Left cardiac atrium (tissue), 4 donors: ENCODE measurements at regions not wholly inside any gene's neighbourhood (a gene's known extent, or its start where the extent isn't known, plus 50 kb on each side); places are given as distances from the start of the nearest gene placed in this dataset.

Experiments used
- ATAC-seq, 2 donors: fragments of 200-7000 bp; cut with Tn5 transposase; one replicate each; pipeline ENCODE4 v1.9.1; 2020; ENCODE audit warnings: mild to moderate bottlenecking in 2 of 2, moderate library complexity in 2 of 2
- DNase-seq: peaks from one replicate; pipeline ENCODE4 v3.0.0-alpha.2; 2020
- intact Hi-C, 2 donors: fragments of 100-400 bp; cut with DNase I; formaldehyde crosslinking; loops; one replicate each; pipeline versions ENCODE4 v1.14.1 to v1.15.1; 2022 to 2023
- donor health status: DM: no; HTN: yes; CAD: no.
- donor health status: DM: no; HTN: yes; CAD: no; lungs with severe emphysema.
- donor health status: DM: yes; HTN: yes; CAD: no.
- donor health status: Dilated cardiomyopathy.

DNA sequence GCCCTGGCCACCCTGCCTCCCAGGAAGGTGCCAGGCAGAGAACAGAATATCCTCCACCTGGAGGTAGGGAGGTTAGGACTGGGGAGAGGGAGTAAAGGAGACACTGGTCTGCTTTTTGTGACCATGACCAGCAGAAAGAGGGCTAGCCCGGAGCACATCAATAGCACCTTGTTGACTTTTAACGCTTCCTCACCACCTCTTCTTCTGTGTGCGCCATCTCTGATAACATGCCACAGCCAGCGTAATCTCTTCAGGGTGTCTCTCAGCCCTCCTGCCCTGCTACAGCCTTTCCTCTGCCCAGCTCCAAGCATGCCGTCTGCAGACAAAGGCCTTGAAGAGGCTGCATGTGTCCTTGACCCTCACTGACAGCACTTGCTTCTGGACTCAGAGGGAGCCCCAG lies 50.9 kb upstream of the GJA5 start:
- peak; percentile 44 for DNase-seq
- peak; percentile 87 to 94 for ATAC-seq
- intact Hi-C loops = loop anchor here in 1 of 2 donors (5.0 kb wide), 1 partner anchor 64 kb away; no protein-coding TSS in a partner anchor

DNA sequence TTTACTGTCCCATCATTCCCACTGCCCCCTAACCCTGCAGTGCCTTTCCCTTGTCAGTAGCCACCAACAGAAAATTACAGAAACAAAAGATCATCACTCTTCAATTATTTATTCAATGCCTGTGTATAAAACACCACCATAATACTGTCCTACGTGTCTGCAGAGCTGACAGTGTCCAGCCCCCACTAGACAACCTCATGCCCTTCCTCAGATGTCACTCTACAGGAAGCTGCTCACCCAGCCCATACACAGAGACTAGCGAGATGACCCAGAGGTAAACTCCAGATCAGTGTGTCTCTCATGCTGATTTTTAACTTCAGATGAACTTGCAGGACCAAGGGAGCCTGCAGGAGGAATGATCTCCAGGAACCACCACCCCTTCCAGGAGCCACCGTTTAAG lies 51.3 kb upstream of the GJA5 start:
- intact Hi-C loops = loop anchor here in 1 of 2 donors (5.0 kb wide), 1 partner anchor 64 kb away; no protein-coding TSS in a partner anchor

DNA sequence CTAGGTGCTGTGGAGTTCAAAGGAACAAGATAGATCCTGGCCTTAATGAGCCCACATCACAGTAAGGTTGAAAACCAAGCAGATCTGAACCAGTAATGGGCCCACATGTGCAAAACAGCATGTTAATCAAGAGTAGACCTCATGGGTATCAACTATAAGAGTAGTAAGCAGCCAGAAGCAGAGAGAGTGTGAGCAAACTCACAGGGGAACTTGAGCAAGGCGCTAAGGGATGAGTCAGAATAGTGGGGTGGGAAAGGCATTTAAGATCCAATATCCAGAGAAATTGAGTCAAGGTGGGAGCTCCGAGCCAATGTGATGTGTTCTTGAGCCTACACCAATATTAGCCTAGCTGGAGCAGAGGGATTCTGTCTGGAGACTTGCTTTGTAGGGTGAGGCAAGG lies 52.4 kb upstream of the GJA5 start:
- intact Hi-C loops = loop anchor here in 1 of 2 donors (5.0 kb wide), 1 partner anchor 65 kb away; no protein-coding TSS in a partner anchor
- no peak for ATAC-seq
- no peak for DNase-seq

More for the DNA sequence above, 51.3 kb upstream of the GJA5 start:
- no peak for DNase-seq
- peak; percentile 50 to 62 for ATAC-seq

DNA sequence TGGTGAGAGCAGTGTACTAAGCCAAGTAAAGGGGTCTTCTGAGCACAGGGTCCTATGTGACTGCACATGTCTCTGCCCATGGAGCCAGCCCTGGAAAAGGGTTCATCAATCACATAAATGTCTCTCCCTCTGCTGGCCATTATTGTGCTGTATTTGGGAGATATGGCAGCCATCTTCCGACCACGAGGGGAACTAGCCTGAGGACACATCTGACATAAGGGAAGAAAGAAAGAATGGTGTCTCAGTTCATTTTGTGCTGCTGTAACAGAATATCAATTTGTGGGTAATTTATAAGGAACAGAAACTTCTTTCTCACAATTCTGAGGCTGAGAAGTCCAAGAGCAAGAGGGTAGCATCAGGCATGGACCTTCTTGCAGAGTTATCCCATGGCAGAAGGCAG lies 55.1 kb upstream of the GJA5 start:
- DNase-seq = no peak
- intact Hi-C loops = no loop called here
- ATAC-seq = no peak

DNA sequence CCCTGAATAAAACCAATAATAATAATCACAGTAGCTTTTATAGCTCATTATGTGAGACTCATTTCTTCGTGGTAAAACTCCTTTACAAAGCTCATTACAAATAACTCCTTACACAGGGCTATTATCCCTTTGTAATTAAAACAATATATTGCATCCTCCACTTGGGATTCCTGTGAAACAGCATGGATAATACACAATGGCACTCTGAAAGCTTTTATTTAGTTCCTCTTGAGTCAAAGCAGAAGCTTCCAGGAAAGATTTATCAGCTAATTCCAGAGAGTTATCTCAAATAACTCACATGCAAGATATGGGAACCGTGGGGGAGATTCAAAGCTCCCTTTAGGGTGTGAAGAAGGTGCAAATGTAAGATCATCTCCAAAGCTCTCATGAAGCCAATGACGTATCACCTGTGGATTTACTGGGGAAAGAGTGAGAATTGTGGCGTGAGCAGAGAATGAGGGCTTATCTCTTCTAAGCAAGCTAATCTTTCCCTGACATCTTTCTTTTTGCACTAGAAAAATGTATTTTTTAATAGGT lies 60.4 kb upstream of the GJA5 start:
- DNase-seq = no peak
- intact Hi-C loops = loop anchor here in 1 of 2 donors (5.0 kb wide), 2 partner anchors 66 to 84 kb away; no protein-coding TSS in a partner anchor
- peak in 1 of 2 donors; percentile 45 for ATAC-seq

DNA sequence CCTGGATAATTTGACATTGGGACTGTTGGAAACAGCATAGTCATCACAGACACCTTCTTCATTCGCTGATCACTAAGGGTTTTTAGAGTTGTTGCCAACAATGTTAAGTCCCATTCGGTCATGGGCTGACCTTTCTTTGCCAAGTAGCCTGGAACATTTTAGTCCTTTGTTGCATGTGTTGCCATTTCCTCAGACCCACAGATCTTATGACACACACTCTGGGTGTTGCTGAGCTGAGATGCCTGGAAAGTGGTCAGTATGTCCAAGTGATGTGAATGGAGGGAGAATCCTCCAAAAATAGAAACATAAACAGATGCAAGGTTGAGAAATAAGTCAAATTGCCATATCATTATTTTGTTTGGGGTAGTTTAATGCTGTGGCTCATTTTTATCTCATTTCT lies 61.5 kb upstream of the GJA5 start:
- ATAC-seq (peak; percentile 94 to 96), DNase-seq (peak; percentile 32)
- intact Hi-C loops = loop anchor here in 1 of 2 donors (5.0 kb wide), 2 partner anchors 65 to 85 kb away; no protein-coding TSS in a partner anchor

DNA sequence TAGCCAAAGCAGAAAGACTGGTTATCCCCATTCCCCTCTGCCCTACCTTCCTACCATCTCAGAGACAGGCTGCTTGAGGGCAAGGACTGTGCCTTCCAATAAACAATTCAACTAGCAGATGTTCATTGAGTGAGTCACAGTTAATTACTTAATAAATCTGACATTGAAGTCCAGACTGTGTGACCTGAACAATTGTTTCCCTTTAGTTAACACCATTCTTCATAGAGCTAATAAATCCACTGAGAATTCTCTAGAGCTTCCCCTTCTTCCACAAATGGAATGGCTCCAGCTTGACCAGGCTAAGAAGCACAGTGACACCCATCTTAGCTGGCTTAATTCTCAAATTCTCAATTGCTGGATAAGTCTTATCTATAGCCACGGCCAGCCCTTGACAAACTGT lies 61.9 kb upstream of the GJA5 start:
- DNase-seq (no peak), ATAC-seq (peak; percentile 24 to 66)
- intact Hi-C loops = loop anchor here in 1 of 2 donors (5.0 kb wide), 2 partner anchors 65 to 85 kb away; no protein-coding TSS in a partner anchor

DNA sequence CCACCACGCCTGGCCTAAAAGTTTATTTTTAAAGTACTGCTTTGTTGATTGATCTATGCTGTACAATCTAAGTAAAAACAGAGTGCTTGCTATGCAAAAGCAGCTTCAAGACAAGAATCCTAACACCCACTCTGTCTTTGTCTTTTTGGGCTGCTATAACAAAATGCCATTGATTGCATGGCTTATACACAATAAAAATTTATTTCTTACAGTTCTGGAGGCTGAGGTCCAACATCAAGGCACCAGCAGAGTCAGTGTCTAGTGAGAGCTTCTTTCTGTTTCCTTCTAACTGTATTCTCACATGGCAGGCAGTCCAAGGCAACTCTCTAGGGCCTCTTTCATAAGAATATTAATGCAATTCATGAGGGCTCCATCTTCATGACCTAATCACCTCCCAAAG lies 63.6 kb upstream of the GJA5 start:
- intact Hi-C loops = loop anchor here in 1 of 2 donors (5.0 kb wide), 2 partner anchors 63 to 87 kb away; no protein-coding TSS in a partner anchor
- ATAC-seq (no peak), DNase-seq (no peak)

DNA sequence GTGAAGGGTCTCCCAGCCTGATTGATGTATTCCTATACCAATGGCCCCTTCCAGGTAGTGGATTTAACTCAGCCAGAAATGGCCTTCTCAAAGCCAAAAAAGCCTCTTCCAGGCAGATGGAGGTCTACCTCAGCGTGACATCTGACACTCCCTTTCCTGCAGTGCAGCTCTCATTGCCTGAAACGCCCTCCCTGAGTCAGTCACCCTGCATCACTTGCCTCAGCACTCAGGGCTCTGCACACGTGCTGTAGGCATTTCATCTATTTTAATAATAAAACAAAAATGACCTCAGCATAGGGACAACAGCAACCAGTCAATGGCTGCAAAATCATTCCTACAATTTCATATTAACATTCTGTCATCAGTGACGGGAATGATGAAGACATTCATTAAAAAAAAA lies 64.4 kb upstream of the GJA5 start:
- ATAC-seq (no peak), DNase-seq (no peak)
- intact Hi-C loops = loop anchor here in 1 of 2 donors (5.0 kb wide), 2 partner anchors 63 to 87 kb away; no protein-coding TSS in a partner anchor

DNA sequence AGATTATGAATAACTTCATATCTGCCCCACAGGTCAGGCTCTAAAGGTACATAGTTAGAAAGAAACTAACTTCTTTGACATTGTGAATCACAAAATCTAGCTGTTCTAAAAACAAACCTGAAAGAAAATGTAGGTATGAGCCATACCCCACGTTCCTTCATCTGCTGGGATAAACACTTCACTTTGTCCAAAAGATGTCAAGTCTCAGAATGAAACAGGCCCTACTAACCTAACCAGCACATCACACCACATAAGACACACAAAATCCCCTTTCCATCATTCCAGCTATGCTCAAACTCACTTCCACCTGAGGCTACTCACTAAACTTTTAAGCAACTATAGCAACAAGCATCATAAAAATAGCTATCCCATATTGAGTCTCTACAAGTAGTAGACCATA lies 65.2 kb upstream of the GJA5 start:
- no peak for ATAC-seq
- no peak for DNase-seq
- intact Hi-C loops = no loop called here

DNA sequence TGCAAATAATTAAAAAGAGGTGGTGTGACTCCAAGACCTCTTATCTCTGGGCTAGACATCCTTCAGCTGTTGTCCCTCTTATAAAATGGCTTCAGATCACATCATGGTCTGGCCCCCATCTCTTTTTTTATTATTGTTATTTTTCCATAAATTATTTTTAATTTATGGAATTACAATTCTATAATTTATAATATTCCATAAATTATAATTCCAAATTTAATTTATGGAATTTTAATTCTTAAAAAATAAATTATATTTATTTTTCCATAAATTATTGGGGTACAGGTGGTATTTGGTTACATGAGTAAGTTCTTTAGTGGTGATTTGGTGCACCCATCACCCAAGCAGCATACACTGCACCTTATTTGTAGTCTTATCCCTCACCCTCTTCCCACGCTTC lies 65.9 kb upstream of the GJA5 start:
- DNase-seq (no peak), ATAC-seq (no peak)
- intact Hi-C loops = no loop called here

DNA sequence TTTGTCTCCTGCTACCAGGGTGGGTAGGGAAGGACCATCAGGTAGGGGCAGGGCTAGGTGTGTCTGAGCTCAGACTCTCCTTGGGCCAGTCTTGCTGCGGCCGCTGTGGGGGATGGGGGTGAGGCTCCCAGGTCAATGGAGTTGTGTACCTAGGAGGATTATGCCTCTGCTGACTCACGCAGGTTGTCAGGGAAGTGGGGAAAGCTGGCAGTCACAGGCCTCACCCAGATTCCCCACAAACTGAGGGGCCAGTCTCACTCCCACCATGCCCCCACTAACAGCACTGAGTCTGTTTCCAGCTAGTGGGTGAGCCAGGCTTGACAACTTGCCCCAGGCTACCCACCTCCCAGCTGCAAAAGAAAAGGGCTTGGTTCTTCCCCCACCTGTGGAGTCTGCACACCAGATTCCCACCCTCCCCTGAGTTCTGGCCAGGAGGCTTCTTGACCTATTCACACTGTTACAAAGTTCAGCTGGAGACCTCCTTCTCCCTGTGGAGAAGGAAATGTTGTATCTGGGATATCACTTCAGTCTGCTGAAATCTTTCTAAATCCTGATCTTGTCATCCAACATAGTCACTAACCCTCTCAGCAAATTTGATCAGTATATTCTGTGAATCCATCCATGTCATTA lies 69.2 kb upstream of the GJA8 start:
- intact Hi-C loops = no loop called here
- ATAC-seq (no peak), DNase-seq (no peak)

DNA sequence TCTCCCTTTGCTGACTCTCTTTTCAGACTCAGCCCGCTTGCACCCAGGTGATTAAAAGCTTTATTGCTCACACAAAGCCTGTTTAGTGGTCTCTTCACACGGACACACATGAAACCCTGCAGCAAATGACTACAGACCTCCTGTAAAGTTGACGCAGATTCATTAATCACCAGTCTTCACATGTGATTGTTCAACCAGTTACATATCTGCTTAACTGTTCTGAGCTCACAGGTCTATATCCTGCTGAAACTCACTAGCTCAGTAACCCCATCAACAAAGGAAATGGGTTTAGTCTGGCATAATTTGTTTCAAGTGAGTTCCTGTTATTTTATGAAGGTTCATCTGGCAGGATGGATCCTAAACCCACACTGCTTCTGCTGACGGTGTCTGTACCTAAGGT lies 68.4 kb upstream of the GJA8 start:
- DNase-seq = no peak
- intact Hi-C loops = no loop called here
- ATAC-seq = no peak

DNA sequence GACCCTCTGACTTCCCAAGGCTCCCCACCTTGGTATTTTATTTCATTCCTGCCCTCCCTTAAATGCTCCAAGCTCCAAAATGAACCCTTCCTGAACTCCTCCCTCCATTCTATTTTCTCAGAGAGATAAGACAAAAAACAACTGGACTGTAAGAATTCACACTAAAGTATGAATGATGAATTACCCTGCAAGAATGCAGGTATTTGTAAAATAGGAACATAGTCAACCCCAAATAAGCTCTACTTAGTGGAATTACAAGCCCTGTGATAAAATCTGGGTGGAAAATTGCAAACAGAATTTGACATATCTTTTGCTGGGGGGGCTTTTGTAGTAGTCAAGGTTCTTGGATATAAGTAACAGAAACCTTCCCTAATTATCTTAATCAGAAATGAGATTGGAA lies 67.8 kb upstream of the GJA8 start:
- intact Hi-C loops = no loop called here

DNA sequence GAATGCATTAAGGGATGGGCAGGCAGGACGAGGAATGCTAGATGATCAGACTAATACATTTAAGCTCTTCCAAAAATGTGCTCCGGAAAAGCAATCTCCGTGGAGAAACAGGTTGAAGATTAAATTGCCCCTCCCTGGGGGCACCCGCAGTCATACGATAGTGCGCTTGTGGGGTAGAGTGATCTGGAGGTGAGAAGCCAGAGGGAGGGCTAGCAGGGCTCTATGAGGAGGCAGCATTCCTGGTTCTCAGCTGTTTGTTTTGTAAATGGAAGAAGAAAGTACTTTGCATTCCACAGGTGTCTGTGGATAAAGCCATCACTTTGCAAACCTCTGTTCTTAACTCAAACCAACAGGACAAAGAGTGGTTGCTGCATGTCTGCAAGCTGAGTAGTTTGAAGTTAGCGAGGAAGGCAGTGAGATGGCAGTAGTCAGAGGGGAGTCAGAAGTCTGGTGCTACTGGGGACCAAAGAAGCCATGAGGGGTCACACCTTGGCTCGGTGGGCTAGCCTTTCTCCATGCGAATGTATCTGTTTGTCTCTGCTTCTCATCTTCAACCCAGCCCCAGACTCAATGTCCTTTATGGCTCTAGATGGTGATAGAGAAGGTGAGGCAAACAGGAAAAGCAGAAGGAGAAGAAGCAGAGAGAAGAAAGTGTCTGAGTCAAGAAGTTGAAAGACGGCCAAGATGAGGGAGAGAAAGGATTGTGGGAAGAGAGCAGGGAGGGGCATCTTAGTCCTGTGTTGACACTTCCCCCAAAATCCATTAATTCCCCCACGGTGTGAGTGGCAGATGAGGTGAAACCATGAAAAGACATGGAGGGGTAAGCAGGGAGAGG lies 65.2 kb upstream of the GJA8 start:
- intact Hi-C loops = no loop called here
- ATAC-seq (no peak), DNase-seq (no peak)

More for the DNA sequence above, 67.8 kb upstream of the GJA8 start:
- no peak for ATAC-seq
- no peak for DNase-seq

DNA sequence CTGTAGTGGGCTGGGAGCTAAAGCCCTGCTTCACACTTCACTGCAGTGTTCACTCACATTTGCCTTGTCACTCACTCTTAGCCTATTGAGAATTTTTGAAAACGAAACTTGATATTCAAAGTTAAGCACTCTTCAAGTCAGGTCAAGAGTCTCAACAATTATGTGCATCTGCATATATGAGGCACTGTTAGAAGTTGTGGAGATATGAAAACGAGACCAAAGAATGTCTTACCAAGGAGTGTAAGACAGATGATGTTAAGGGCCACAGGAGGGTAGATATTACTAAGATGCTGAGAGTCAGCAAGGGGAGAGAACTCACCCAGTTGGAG lies 64.7 kb upstream of the GJA8 start:
- DNase-seq (no peak), ATAC-seq (no peak)
- intact Hi-C loops = no loop called here

DNA sequence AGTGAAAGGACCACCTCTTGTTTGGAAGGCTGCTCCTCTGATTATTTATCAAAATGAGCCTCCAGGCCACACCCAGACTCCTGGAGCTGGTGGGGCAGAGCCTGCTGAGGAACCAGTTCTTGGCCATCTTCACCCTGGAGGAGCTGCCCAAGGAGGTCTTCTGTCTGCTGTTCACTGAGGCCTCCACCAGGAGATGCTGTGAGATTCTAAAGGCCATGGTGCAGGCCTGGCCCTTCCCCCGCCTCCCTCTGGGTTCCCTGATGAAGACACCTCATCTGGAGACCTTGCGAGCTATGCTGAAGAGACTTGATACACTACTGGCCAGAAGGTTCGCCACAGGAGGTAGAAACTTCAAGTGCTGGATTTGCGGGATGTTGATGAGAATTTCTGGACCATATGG lies 61.7 kb upstream of the GJA8 start:
- ATAC-seq (no peak), DNase-seq (no peak)
- intact Hi-C loops = no loop called here

DNA sequence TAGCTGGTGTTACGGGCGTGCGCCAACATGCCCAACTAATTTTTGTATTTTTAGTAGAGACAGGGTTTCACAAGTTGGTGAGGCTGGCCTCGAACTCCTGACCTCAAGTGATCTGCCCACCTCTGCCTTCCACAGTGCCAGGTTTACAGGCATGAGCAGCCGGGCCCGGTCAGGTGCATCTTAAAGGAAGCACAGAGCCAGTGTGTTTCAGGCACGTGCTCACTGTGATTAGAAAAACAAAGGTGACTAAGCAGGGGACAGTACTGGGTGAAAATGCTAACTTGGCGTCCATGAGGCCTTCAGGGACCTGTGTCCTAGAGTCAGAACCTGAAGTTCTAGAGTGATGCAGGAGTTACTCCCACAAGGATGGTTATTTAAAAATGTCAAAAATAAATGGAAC lies 60.0 kb upstream of the GJA8 start:
- no peak for DNase-seq
- intact Hi-C loops = no loop called here

DNA sequence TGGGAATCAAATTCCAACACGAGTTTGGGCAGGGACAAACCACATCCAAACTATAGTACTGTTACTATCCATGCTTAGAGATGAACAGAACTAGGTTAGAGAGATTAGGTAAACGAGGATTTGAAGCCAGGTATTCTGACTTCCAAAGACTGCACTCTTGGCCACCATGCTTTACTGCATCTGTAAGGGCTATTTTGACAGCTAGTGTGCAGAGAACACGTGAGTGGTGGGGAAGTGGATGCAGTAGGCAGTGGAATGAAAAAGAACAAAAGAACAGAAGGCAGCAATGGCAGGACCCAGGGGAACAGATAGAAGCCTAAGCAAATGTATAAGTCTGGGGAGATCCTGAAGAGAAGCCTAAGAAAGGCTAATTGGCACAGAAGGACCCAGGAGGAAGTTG lies 59.1 kb upstream of the GJA8 start:
- intact Hi-C loops = no loop called here
- ATAC-seq = no peak
- no peak for DNase-seq

More for the DNA sequence above, 60.0 kb upstream of the GJA8 start:
- ATAC-seq = no peak

DNA sequence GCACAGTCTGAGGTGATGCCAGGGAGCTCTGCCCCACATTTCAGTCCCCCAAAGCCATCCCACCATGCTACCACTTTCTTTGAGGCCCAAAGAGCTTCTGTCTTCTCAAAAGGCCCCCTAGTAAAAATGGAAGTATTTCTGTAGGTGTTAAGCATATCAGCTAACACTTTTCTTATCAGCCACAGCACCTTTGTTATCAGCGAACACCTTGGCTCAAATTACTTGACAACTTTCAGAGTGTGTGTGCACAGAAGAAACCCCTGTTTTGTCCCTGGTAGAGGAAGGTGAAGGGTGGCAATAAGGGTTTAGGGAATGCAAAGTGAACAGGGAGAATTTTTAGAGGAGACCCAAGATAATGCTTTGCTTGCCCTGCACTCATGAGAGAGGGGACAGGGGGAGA lies 54.8 kb upstream of the GJA8 start:
- DNase-seq (no peak), ATAC-seq (no peak)
- intact Hi-C loops = no loop called here
